HG02571 (cell line): ENCODE measurements at regions not wholly inside any gene's neighbourhood (a gene's known extent, or its start where the extent isn't known, plus 50 kb on each side); places are given as distances from the start of the nearest gene placed in this dataset.
"Not testable (repeated sequence)": the region's sequence is repeated elsewhere in the genome, so short reads cannot be mapped to it uniquely, and the experiment has no call there.

ENCODE experiments used
- ATAC-seq: cut with Tn5 transposase; IDR thresholded peaks from one replicate; pipeline ENCODE4 v1.9.1; 2021; ENCODE audit warnings: mild to moderate bottlenecking, moderate library complexity; ENCODE audit not compliant: unreplicated experiment

DNA sequence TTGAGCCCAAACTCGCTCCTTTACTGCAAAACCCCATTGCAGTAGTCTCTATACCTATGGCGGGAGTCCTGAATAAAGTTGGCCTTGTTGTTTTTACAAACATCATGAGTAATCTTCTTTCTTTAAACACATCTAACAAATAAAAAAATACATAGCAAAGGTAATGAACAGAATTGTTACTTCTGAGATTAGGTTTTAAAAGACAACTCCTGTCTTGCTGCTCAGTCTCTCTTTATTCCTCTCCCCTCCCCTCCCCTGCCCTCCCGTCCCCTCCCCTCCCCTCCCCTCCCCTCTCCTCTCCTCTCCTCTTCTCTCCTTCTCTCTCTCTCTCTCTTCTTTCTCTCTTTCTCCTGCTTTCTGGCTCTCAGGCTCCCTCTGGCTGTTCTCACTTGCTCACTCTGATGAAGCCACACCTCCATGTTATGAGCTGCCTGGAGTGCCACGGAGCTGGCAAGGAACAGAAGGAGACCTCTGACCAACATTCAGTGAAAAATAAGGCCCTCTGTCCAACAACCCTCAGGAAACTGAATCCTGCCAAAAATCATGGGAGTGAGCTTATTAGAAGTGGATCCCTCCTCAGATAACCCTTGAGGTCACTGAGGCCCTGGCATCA is 300.7 kb upstream of the MIR17HG start:
- no peak for ATAC-seq

DNA sequence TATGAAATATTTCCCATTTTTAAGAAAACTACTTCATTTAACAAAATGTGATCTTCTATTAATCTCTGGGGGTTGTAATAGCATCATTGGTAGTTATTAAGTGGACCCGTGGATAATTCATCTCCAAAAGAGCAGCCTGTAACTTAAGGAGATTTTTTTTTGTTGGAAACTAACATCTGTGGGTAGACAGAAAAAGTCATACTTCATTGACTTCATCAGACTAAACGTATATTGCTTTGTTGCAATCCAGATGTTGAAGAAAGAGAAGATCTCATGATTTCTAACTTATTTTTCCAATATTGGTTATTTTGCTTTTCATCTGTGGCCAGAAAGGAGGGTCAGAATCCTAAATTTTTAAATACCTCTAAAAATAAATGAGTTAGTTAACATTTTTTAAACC is 296.5 kb upstream of the MIR17HG start:
- no peak for ATAC-seq

DNA sequence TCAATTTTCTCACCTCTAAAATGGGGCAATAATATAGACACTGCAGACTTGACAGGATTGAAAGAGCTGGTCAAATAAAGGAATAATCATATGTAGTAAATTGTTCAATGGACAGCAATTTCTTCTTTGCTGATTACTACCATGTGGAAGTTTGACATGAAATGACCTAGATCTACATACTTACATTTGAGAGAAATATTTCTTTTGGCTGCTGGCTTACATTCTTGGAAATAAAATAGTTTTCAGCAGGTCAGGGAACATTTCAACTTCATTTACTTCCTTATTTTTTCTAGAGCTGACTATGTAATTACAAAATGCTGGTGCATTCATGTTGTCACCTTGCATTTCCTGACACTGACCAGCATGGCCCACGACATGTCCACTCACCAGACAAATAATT is 294.6 kb upstream of the MIR17HG start:
- no peak for ATAC-seq

DNA sequence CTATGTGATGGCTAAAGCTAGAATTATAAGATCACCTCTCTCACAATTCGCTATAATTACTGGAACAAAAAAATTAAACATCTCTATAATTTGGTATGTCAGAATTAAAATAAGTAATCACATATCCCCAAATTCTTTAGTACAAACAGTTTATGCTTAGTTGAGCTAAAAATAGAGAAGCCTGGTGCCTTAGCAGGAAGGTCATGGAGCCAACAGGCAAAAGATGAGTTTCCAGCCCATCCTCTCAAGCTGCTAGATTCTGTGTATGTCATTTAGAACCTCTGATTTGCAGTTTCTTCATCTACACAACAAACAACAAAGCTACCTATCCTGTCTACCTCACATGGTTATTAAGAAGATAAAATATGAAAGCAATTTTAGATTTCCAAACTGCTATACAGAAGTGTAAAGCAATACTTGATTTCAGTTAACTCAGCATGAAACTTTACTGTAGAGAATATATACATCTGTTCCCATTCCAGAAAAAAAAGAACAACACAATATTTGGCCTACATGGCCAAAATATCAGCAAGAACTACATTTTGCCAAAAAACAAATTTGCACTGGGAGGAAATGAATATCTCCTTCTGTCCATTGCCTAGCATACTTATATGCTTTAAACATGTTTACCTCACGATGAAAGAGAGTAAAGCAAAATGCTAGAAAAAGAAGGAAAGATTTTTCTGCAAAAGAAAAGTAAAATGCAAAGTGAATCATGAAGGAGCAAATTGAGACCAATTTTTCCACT is 294.0 kb upstream of the MIR17HG start:
- no peak for ATAC-seq

DNA sequence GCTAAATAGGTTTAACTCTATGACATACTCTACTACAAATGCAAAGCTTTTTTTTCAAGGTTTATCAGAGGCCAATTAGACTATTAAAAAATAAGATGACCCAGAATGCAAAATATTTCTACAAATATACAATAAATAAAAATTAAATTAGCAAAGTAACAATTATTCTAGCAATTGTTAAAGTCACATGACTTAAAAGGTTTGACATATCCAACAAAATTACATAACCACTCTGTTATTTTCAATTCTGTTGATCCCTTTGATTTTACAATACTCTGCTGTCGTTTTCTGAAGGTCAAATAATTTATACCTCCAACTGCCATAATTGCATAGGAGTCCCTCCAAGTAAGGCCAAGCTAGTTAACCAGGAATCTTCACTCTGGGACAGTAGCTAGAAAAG is 292.6 kb upstream of the MIR17HG start:
- no peak for ATAC-seq

DNA sequence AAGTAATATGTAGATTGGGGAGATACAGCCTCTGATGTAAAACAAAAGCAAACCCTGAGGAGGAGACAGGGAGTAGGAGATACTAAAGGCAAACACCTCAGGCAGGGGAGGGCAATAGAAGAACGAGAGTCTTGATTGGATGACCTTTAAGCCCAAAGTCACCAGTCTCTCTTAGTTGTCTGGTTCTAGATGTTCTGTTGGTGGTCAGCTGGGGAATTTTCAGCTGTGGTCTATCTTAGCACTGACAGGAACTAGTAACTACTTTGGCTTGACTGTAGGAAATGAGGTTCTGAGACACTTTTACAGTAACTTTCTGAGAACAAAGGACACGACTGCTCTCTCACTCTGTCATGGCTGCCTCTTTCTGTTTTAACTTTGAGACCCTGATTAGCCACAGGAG is 290.7 kb upstream of the MIR17HG start:
- no peak for ATAC-seq

DNA sequence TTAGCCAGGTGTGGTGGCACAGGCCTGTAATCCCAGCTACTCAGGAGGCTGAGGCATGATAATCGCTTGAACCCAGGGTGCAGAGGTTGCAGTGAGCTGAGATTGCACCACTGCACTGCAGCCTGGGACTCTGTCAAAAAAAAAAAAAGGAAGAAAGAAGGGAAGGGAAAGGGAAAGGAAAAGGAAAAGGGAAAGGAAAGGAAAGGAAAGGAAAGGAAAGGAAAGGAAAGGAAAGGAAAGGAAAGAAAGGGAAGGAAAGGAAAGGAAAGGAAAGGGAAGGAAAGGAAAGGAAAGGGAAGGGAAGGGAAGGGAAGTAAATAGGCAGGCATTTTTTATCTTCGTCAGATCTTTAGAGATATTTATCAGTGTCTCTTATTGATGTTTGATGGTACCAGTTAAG is 290.0 kb upstream of the MIR17HG start:
- ATAC-seq: not testable (repeated sequence)

DNA sequence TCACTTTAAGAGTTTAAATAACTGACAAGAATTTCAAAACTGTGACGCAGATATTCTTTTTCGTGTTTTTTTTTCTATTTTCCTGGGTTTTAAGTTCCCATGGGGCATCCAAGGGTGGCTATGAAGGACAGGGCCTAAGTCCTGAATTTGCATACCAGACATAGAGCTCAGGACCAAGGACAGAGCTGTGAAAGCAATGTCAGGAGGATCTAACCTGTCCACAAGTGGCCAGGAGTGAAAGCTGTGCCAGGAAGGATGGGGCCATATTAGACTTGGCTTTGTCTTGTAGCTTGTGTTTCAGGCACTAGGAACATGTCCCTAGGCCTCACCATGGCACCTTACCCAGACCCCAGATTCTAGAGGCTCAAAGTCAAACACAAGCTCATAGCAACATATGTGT is 289.4 kb upstream of the MIR17HG start:
- no peak for ATAC-seq

DNA sequence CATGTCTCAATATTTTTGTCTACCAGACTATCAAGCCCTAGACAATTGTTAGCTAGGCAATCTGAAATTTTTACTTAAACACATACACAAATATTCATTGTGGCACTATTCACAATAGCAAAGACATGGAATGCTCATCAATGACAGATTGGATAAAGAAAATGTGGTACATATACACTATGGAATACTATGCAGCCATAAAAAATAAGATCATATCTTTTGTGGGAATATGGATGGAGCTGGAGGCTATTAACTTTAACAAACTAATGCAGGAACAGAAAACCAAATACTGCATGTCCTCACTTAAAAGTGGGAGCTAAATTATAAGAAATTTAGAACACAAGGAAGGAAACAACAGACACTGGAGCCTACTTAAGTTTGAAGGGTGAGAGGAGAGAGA is 288.6 kb upstream of the MIR17HG start:
- ATAC-seq: no peak

GRCh38 chr13:91066745-91067144 is 280.7 kb upstream of the MIR17HG start:
- no peak for ATAC-seq

DNA sequence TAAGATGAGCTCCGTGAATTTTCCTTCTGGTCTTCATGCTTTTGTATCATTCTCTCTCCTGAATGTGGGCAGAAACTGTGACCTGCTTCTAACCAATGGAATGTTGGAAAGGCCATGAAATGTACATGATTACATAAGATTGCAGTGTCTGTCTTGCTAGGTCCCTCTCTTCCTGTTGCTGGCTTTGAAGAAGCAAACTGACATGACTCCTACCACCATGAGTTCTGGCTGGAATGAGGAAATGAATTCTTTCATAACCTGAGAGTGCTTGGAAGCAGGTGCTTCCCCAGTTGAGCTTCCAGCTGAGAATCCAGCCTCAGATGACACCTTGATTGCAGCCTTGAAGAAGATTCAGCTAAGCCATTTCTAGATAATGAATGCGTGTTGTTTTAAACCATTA is 275.0 kb upstream of the MIR17HG start:
- no peak for ATAC-seq

DNA sequence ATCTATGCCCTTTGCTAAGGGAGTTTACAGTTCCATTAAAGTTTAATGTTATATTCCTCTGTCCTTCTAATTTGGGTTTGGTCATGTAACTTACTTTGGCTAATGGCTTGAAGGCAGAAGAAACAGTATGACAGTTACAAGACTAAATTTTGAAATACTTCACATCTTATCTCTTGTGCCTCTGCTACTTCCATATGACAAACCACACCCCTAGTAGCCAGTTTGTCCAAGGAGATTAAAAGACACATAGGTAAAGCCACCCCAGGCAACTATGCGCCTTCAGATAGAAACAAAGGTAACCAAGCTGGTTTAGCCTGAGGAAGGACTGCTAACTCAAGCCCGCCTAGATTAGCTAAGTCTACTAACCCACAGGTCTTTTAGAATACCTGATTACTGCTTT is 273.4 kb upstream of the MIR17HG start:
- no peak for ATAC-seq

- ATAC-seq: no peak
These were observed 270.7 kb upstream of the MIR17HG start for GRCh38 chr13:91076830-91077229.

- no peak for ATAC-seq
These were observed 269.3 kb upstream of the MIR17HG start for GRCh38 chr13:91078093-91078679.

DNA sequence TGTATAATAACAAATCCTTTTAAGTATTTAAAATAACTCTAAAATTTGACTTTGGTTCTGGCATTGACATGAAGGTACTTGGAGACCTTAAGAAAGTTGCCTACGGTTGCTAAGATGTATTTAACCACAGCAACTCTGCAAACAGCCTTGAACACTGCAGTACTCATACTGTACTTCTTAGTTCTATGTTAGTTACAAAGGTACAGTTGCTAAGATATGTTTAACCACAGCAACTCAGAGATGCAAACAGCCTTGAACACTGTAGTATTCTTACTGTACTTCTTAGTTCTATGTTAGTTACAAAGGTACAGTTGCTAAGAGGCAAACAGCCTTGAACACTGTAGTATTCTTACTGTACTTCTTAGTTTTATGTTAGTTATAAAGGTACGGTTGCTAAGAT is 268.3 kb upstream of the MIR17HG start:
- ATAC-seq: no peak

DNA sequence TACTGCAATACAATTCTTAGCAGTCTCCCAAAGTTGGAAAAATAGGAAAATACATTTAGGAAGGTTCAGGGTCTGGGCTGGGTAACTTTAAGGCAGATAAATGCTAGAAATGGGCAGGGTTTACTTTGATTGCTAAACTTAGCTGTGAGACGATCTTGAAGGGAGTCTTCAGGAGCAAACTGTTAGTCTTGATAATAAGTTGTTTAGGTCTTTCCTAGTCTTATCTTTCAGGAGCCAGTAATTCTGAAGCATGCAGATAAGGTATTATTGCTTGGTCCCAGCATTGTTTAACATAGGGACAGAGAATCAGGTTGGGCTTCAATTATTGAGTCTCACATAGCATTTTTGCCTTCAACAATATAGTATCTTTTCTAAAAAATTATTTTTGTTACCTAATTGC is 262.4 kb upstream of the MIR17HG start:
- no peak for ATAC-seq

DNA sequence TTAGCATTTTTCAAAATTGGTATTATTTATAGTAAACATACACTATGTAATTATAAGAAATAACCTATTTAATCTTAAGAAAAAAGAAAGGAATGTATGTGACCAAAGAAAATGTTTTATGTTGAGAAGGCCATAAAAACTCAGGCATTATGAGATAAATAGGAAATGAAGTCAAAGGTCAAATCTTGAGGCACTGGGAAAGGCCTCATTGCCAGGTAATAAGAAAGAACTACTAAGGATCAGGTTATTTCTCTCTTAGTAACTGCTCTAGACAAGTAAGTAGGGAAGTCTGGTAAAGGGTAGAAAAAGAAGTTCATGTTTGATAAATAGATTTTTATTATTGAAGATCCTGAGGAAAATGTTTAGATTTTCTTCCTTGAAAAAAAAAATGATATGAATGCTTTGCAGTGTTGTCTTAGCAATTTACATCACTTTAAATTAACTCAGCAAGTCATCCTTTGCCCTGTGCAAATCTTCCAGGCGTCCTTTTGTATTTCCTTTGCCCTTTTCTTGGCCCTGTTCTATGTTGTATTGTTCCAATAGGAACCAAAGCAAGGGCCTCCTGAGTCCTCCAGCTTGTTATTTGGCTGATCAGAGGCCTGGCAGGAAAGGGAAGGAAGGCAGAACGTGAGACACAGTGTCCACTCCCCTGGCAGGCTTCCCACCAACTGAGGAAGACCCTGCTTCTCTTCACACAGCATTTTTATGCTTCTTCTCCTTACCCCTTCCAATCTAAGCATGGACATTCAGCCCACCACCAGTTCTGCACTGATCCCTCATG is 260.4 kb upstream of the MIR17HG start:
- no peak for ATAC-seq

DNA sequence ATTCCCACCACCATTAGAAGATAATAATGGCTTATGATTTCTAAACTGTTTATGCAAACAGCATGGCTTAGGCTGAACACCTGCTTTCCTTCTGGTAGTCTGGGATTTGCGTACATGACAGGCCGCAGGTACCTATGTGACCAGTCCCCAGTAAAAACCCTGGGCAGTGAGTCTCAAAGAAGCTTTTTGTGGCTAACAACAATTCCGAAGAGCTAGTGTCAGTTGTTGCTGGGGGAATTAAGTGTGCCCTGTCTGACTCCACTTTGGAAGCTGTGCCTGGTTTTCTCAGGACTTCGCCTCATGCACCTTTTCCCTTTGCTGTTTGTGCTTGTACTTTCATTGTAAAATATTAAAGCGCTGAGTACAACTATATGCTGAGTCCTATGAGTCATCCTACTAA is 250.2 kb upstream of the MIR17HG start:
- no peak for ATAC-seq

- ATAC-seq: no peak
These were observed 247.6 kb upstream of the MIR17HG start for GRCh38 chr13:91099877-91100276.

DNA sequence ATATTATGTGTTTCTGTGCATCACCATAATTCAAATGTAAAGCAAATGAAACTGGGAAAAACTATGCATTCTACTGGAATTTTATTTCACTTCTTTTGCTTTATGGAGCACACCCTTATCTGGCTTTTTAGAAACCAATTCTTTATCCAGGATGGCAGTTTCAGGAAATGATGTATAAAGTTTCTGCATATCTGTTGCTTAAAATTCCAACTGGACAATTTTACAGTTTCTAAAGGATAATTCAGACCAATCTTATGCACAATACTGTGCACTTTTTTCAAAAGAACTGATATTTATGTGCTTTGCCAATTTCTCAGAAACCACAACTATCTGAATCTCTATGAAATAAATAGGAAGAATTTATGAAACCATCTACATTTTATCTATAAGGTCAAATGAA is 246.5 kb upstream of the MIR17HG start:
- no peak for ATAC-seq

DNA sequence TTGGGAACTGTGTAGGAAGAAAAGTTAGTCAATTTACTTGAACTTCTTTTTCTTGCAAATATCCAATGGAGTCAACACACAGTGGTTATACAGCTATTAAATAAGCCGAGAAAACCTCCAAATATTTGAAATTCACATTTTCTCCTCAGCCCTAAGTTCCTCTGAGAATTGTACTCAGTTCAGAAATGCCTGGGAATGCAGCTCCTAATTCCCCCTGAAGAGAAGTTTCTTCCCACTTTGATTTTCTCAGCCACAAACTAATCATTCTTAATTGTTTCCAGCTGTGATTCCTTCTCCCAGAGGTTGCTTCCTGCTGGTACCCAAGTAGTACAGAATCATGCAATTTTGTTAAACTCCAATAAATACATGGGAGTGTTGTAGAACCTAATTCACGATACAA is 246.1 kb upstream of the MIR17HG start:
- ATAC-seq: no peak

- no peak for ATAC-seq
These were observed 242.2 kb upstream of the MIR17HG start for GRCh38 chr13:91105270-91105669.
